ENCODE measurements at regions not wholly inside any gene's neighbourhood (a gene's known extent, or its start where the extent isn't known, plus 50 kb on each side); places are given as distances from the start of the nearest gene placed in this dataset.

DNA sequence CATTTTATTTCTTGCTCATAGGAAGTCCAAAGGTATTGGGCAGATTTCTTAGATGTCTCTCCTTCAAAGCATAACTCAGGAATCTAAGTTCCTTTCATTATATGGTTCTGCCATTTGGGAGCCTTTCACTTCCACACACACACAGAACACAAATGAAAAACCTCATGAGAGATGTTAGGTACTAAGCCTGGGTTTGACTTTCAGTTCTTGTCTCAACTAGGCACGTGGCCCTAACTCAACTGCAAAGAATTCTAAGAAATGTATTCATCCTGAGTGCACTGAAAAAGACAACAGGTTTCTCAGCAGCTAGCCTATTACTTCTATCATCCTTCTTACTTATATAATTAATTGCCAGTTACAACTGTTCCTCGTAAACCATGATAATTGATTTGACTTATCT is 190.0 kb upstream of the SAMSN1 start:
- intact Hi-C loops (cut with DNase I) = no loop called here
- Histone ChIP-seq H3K4me1 (ENCODE audit: insufficient read depth) (no peaks in the 10 kb centered on the region), H3K27ac (no peak overlapping the region), H3K27me3 (no peaks in the 10 kb centered on the region), H3K36me3 (no peaks in the 10 kb centered on the region), H3K4me3 (no peak overlapping the region), H3K9me3 (no peaks in the 10 kb centered on the region)
- DNase-seq = no peak
- 40 to 49% (median 44%) methylated on average over 2 of the region's 2 CpGs for WGBS, 3 donors
- no peak for TF ChIP-seq EP300 (IDR thresholded peaks at IDR 0.05)

DNA sequence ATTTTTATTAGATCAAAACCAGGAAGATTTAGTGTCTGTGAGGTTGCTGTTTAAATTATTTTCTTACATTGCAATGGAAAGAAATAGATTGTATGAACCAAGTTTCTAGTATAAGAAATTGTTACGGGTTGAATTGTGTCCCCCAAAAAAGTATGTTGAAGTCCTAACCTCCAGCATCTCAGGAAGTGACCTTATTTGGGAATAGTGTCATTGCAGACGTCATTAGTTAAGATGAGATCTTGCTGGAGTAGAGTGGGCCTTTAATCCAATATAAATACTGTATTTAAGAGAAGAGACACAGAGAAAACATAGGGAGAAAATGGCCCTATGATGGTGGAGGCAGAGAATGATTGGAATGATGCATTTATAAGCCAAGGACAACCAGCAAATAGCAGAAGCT is 188.7 kb upstream of the SAMSN1 start:
- no peaks in the 10 kb centered on the region for H3K9me3 ChIP-seq
- DNase-seq = no peak
- no peaks in the 10 kb centered on the region for H3K4me1 ChIP-seq (ENCODE audit: insufficient read depth)
- 72 to 80% (median 74%) methylated on average over 2 of the region's 2 CpGs for WGBS, 3 donors
- no peaks in the 10 kb centered on the region for H3K36me3 ChIP-seq
- H3K27ac ChIP-seq = no peak overlapping the region
- H3K4me3 ChIP-seq = no peak overlapping the region
- TF ChIP-seq, protein P1, sequence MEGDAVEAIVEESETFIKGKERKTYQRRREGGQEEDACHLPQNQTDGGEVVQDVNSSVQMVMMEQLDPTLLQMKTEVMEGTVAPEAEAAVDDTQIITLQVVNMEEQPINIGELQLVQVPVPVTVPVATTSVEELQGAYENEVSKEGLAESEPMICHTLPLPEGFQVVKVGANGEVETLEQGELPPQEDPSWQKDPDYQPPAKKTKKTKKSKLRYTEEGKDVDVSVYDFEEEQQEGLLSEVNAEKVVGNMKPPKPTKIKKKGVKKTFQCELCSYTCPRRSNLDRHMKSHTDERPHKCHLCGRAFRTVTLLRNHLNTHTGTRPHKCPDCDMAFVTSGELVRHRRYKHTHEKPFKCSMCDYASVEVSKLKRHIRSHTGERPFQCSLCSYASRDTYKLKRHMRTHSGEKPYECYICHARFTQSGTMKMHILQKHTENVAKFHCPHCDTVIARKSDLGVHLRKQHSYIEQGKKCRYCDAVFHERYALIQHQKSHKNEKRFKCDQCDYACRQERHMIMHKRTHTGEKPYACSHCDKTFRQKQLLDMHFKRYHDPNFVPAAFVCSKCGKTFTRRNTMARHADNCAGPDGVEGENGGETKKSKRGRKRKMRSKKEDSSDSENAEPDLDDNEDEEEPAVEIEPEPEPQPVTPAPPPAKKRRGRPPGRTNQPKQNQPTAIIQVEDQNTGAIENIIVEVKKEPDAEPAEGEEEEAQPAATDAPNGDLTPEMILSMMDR (IDR thresholded peaks at IDR 0.05) = no peak
- no peak for TF ChIP-seq POLR2A (IDR thresholded peaks at IDR 0.05)
- no peak for TF ChIP-seq EP300 (IDR thresholded peaks at IDR 0.05)
- H3K27me3 ChIP-seq = no peaks in the 10 kb centered on the region
- intact Hi-C loops (cut with DNase I) = no loop called here

DNA sequence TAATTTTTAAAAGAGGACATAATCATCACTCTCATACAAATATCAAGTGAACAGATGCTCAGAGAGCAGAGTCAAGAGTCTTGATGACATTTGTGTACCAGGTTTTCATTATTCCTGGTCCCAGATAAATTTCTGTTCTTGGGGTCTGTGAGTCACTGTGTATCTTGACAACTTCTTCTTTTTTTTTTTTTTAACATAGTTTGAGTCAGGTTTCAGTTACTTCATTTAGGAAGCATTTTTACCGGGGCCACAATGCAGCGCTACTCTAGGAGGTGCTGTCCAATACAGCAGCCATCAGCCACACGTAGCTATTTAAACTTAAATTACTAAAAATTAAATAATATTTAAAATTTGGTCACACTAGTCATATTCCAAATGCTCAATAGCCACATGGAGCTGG is 188.1 kb upstream of the SAMSN1 start:
- Histone ChIP-seq H3K27ac (no peak overlapping the region), H3K36me3 (no peaks in the 10 kb centered on the region), H3K27me3 (no peaks in the 10 kb centered on the region), H3K9me3 (no peaks in the 10 kb centered on the region), H3K4me1 (ENCODE audit: insufficient read depth) (no peaks in the 10 kb centered on the region), H3K4me3 (no peak overlapping the region)
- TF ChIP-seq POLR2A (IDR thresholded peaks at IDR 0.05) (no peak), EP300 (IDR thresholded peaks at IDR 0.05) (no peak)
- TF ChIP-seq, protein P1 (IDR thresholded peaks at IDR 0.05) = no peak
- no peak for DNase-seq
- 87 to 90% (median 89%) methylated on average over 3 of the region's 3 CpGs for WGBS, 3 donors
- intact Hi-C loops (cut with DNase I) = no loop called here

DNA sequence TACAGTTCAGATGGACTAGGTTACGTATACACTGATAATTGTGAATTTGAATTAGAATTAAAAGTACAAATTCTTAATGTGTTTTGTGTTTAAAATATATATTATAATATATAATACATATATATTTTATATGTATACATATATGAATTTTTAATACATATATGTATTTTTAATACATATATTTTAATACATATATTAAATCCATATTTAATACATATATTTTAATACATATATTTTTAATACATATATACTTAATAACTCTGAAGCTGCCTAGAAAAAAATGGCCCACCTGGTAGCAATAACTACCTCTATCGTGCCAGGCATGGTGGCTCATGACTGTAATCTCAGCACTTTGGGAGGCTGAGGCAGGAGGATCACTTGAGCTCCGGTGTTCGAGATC is 179.1 kb upstream of the SAMSN1 start:
- no peak for DNase-seq
- Histone ChIP-seq H3K9me3 (no peaks in the 10 kb centered on the region), H3K27ac (no peak overlapping the region), H3K4me1 (ENCODE audit: insufficient read depth) (no peaks in the 10 kb centered on the region), H3K4me3 (no peak overlapping the region), H3K36me3 (no peaks in the 10 kb centered on the region), H3K27me3 (no peaks in the 10 kb centered on the region)
- intact Hi-C loops (cut with DNase I) = no loop called here
- no peak for TF ChIP-seq EP300 (IDR thresholded peaks at IDR 0.05)
- no peak for TF ChIP-seq POLR2A (IDR thresholded peaks at IDR 0.05)
- TF ChIP-seq, protein P1 (IDR thresholded peaks at IDR 0.05) = no peak
- WGBS, 3 donors = 94 to 98% (median 97%) methylated on average over 4 of the region's 4 CpGs

DNA sequence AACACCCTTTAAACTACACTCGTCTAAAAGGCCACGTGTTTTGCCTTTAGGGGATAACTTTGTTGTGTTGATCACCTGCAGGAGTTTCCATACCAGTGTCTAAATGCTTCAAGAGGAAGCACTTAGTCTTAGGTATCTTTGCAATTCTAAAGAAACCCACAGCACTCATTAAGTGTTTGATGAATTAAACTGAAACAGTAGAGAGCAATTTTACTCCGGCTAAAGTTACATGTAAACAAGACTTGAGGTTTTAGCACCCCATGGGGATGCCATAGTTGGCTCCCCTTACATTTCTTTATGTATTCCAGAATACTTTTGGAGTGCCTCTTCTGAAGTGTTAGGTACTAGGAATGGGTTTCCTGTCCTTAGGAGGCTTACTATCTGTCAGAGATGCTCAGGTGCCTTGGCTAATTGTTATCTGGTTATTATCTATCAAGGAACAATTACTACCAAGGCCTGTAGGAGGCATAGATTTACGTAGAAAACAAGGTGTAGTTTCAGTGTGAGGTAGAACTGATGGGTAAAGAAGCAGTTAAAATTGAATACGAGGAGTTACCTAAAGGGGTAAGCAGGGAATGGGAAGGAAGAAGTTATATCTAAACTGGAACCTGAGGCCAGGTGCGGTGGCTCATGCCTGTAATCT is 176.8 kb upstream of the SAMSN1 start:
- Histone ChIP-seq H3K4me1 (ENCODE audit: insufficient read depth) (no peaks in the 10 kb centered on the region), H3K27me3 (no peaks in the 10 kb centered on the region), H3K9me3 (no peaks in the 10 kb centered on the region), H3K27ac (no peak overlapping the region), H3K36me3 (no peaks in the 10 kb centered on the region), H3K4me3 (no peak overlapping the region)
- no peak for TF ChIP-seq EP300 (IDR thresholded peaks at IDR 0.05)
- no peak for DNase-seq
- intact Hi-C loops (cut with DNase I) = no loop called here
- WGBS, 3 donors = 43 to 89% (median 68%) methylated on average over 6 of the region's 6 CpGs
